Vagina (tissue), 2 donors: ENCODE measurements at regions not wholly inside any gene's neighbourhood (a gene's known extent, or its start where the extent isn't known, plus 50 kb on each side); places are given as distances from the start of the nearest gene placed in this dataset.

Experiments
- DNase-seq, 2 donors: peaks; one replicate each; pipeline ENCODE4 v3.0.0-alpha.2; 2017; ENCODE audit errors: extremely low spot score in 2 of 2
- H3K27ac ChIP-seq: fragments of 200-600 bp; sonication (generic); one replicate; pipeline ENCODE4 v1.5.1; 2019
- H3K27me3 ChIP-seq: fragments of 200-600 bp; sonication (generic); one replicate; pipeline ENCODE4 v1.5.1; 2019
- H3K36me3 ChIP-seq, 2 donors: fragments of 200-600 bp; sonication (generic); one replicate each; pipeline ENCODE4 v1.5.1; 2017 to 2019
- H3K4me1 ChIP-seq: fragments of 200-600 bp; sonication (generic); one replicate; pipeline ENCODE4 v1.5.1; 2019
- H3K4me3 ChIP-seq, 2 donors: fragments of 200-600 bp; sonication (generic); 1 replicate in 1 of 2; 2 replicates in 1 of 2; pipeline ENCODE4 v1.5.1; 2016 to 2019
- H3K9me3 ChIP-seq: fragments of 200-600 bp; sonication (generic); one replicate; pipeline ENCODE4 v1.5.1; 2019
- POLR2A ChIP-seq, 2 donors: fragments of 450-650 bp; IDR thresholded peaks; one replicate each; pipeline ENCODE4 v1.6.1; 2017; ENCODE audit warnings: antibody characterized with exemption in 2 of 2, mild to moderate bottlenecking in 2 of 2, moderate library complexity in 2 of 2
- POLR2AphosphoS5 ChIP-seq, 2 donors: sonication (generic); formaldehyde crosslinking; IDR thresholded peaks; one replicate each; pipeline ENCODE4 v1.9.0; 2017; ENCODE audit warnings: antibody characterized with exemption in 2 of 2, mild to moderate bottlenecking in 2 of 2, low read depth in 1 of 2; ENCODE audit not compliant: insufficient read depth in 1 of 2
- intact Hi-C: fragments of 100-400 bp; cut with DNase I; formaldehyde crosslinking; loops from one replicate; pipeline ENCODE4 v1.15.1; 2023
- TF ChIP-seq, protein P1 (sequence below), 3 experiments: fragments of 450-650 bp in 2 of 3; fragments of 200-600 bp in 1 of 3; sonication (generic) in 1 of 3; IDR thresholded peaks; one replicate each; pipeline ENCODE4 v1.5.1; 2017 to 2019; ENCODE audit warnings: antibody characterized with exemption in 3 of 3, mild to moderate bottlenecking in 2 of 3, moderate library complexity in 2 of 3

DNA sequence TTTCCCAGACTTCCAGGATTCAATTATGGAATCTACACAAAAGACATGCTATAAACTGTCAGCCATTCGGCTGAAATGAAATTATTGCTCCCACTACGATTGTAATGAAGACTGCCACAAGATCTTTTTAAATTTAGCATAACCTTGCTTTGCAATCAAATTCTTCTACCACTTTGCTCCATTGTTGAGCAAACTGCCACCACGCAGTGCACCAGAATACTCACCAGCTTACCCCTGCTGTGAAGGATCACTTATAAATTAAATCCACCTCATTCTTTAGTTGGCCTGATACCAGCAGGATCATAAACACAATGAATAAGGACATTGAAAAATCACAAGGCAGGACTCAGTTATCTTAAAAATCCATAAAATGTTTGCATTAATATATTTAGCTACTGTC is 116.4 kb upstream of the PRNP start:
- H3K27ac ChIP-seq, result no peak overlapping the region
- TF ChIP-seq, protein P1, sequence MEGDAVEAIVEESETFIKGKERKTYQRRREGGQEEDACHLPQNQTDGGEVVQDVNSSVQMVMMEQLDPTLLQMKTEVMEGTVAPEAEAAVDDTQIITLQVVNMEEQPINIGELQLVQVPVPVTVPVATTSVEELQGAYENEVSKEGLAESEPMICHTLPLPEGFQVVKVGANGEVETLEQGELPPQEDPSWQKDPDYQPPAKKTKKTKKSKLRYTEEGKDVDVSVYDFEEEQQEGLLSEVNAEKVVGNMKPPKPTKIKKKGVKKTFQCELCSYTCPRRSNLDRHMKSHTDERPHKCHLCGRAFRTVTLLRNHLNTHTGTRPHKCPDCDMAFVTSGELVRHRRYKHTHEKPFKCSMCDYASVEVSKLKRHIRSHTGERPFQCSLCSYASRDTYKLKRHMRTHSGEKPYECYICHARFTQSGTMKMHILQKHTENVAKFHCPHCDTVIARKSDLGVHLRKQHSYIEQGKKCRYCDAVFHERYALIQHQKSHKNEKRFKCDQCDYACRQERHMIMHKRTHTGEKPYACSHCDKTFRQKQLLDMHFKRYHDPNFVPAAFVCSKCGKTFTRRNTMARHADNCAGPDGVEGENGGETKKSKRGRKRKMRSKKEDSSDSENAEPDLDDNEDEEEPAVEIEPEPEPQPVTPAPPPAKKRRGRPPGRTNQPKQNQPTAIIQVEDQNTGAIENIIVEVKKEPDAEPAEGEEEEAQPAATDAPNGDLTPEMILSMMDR (IDR thresholded peaks at IDR 0.05), result no peak
- TF ChIP-seq POLR2A (IDR thresholded peaks at IDR 0.05) (no peak), POLR2AphosphoS5 (IDR thresholded peaks at IDR 0.05; ENCODE audit: insufficient read depth in 1 of 2, low read depth in 1 of 2) (no peak)
- no peak overlapping the region for H3K4me3 ChIP-seq
- intact Hi-C loops, result no loop called here
- H3K27me3 ChIP-seq, result no peaks in the 10 kb centered on the region
- no peaks in the 10 kb centered on the region for H3K9me3 ChIP-seq
- H3K4me1 ChIP-seq, result no peaks in the 10 kb centered on the region
- no peaks in the 10 kb centered on the region for H3K36me3 ChIP-seq
- DNase-seq, result no peak

DNA sequence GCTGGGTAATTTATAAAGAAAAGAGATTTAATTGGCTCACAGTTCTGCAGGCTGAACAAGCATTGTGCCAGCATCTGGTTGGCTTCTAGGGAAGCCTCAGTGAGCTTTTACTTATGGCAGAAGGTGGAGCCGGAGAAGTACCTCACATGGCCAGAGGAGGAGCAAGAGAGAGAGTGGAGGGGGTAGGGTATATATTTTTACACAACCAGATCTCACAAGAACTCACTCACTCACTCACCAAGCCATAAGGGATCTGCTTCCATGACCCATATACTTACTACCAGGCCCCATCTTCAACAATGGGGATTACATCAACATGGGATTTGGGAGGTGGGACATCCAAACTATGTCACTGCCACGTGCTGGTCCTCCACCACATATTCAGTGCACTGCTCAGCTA is 117.2 kb upstream of the PRNP start:
- intact Hi-C loops, result no loop called here
- H3K4me3 ChIP-seq, result no peak overlapping the region
- DNase-seq, result no peak
- no peaks in the 10 kb centered on the region for H3K9me3 ChIP-seq
- no peak overlapping the region for H3K27ac ChIP-seq
- H3K36me3 ChIP-seq, result no peaks in the 10 kb centered on the region
- no peaks in the 10 kb centered on the region for H3K27me3 ChIP-seq
- H3K4me1 ChIP-seq, result no peaks in the 10 kb centered on the region
- TF ChIP-seq POLR2AphosphoS5 (IDR thresholded peaks at IDR 0.05; ENCODE audit: insufficient read depth in 1 of 2, low read depth in 1 of 2) (no peak), POLR2A (IDR thresholded peaks at IDR 0.05) (no peak)
- TF ChIP-seq, protein P1 (IDR thresholded peaks at IDR 0.05), result no peak

DNA sequence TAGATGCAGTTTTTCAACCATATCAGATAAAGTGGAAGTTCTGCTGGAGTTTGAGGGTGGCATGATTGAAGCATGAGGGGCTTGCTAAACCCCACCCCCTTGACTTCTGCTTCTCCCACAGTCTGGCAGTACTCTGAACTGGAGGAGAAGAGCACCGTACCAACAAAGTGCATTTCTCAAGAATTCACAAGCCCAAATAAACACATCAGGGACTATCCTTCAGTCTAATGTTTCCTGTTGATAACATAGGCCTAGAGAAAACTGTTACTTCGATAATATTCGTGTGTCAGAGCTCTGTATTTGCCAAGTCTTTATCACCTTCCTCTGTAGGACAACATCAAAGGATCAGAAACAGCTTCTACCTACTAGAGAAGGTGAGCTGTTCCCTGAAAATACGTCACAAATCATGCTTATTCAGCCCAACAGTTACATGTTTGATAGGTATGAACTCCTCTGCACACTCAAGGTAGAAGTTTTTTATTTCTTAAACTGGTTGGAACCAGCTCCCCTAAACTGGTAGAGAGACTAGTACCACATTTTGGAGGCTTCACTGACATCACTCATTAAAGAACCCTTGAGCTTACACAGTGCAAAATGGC is 117.8 kb upstream of the PRNP start:
- Histone ChIP-seq H3K36me3 (no peaks in the 10 kb centered on the region), H3K4me1 (no peaks in the 10 kb centered on the region), H3K9me3 (no peaks in the 10 kb centered on the region), H3K27me3 (no peaks in the 10 kb centered on the region), H3K27ac (no peak overlapping the region), H3K4me3 (no peak overlapping the region)
- intact Hi-C loops, result no loop called here
- TF ChIP-seq POLR2AphosphoS5 (IDR thresholded peaks at IDR 0.05; ENCODE audit: insufficient read depth in 1 of 2, low read depth in 1 of 2) (no peak), POLR2A (IDR thresholded peaks at IDR 0.05) (no peak)
- TF ChIP-seq, protein P1 (IDR thresholded peaks at IDR 0.05), result no peak
- no peak for DNase-seq

DNA sequence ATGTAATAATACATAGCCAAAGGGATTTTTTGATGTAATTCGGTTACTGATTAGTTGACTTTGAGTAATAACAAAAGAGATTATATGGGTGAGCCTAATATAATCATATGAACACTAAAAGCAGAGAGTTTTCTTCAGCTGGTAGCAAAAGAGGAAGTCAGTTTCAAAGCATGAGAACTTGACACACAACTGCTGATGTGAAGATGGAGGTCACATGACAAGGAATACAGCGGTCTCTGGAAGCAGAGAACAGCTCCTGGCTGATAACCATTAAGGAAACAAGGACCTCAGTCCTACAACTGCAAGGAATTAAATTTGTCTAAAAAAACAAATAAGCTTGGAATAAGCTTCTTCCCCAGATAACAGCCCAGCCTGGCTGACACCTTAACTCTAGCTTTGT is 119.1 kb upstream of the PRNP start:
- Histone ChIP-seq H3K4me3 (no peak overlapping the region), H3K27ac (no peak overlapping the region), H3K9me3 (no peaks in the 10 kb centered on the region), H3K4me1 (no peaks in the 10 kb centered on the region), H3K36me3 (no peaks in the 10 kb centered on the region), H3K27me3 (no peaks in the 10 kb centered on the region)
- intact Hi-C loops, result no loop called here
- no peak for TF ChIP-seq POLR2AphosphoS5 (IDR thresholded peaks at IDR 0.05; ENCODE audit: insufficient read depth in 1 of 2, low read depth in 1 of 2)
- TF ChIP-seq, protein P1 (IDR thresholded peaks at IDR 0.05), result no peak
- no peak for TF ChIP-seq POLR2A (IDR thresholded peaks at IDR 0.05)
- DNase-seq, result no peak

DNA sequence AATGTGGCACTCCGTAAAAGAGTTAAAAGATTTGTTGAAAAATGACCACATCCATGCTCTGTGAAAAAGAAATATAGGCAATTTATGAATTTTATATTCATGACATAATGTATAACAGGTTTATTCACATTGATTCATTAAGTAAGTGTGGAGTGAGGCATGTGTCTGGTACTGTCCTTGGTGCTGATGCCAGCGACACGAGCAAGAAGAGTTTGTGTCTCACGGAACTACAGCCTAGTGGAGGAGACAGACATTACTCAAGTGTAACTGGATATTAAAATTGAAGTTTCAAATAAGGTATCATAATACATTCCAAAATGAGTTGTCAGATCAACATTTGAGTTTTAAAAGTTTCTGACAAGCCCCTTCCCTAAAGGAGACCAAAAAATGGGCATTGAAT is 122.7 kb upstream of the PRNP start:
- TF ChIP-seq POLR2AphosphoS5 (IDR thresholded peaks at IDR 0.05; ENCODE audit: insufficient read depth in 1 of 2, low read depth in 1 of 2), result no peak
- Histone ChIP-seq H3K9me3 (no peaks in the 10 kb centered on the region), H3K36me3 (no peaks in the 10 kb centered on the region), H3K27ac (no peak overlapping the region), H3K4me3 (no peak overlapping the region), H3K4me1 (no peaks in the 10 kb centered on the region), H3K27me3 (no peaks in the 10 kb centered on the region)
- intact Hi-C loops, result no loop called here
- no peak for DNase-seq
